Astrocyte (in vitro differentiated cells and primary cell): ENCODE measurements at regions not wholly inside any gene's neighbourhood (a gene's known extent, or its start where the extent isn't known, plus 50 kb on each side); places are given as distances from the start of the nearest gene placed in this dataset.
"Not testable (repeated sequence)": the region's sequence is repeated elsewhere in the genome, so short reads cannot be mapped to it uniquely, and the experiment has no call there.

Experiments
- DNase-seq: peaks from one replicate; pipeline ENCODE4 v3.0.0-alpha.2; 2010; ENCODE audit warnings: low read depth
- FAIRE-seq: peaks from 2 replicates; lab custom pipeline; 2011; peaks lifted over from hg19 to GRCh38; lab: Jason Lieb, UNC
- H2AFZ ChIP-seq: 2 replicates; pipeline ENCODE4 v1.6.0; 2012; ENCODE audit warnings: low read depth, low read length, inconsistent platforms
- H3K27ac ChIP-seq: 2 replicates; pipeline ENCODE4 v1.5.1; 2011; ENCODE audit warnings: low read depth, low read length, inconsistent platforms
- H3K27me3 ChIP-seq: 2 replicates; pipeline ENCODE4 v1.6.0; 2011; ENCODE audit warnings: low read length, inconsistent platforms; ENCODE audit not compliant: insufficient read depth
- H3K36me3 ChIP-seq: 2 replicates; pipeline ENCODE4 v1.5.1; 2011; ENCODE audit warnings: low read length, inconsistent platforms; ENCODE audit not compliant: insufficient read depth
- H3K4me1 ChIP-seq: 2 replicates; pipeline ENCODE4 v1.5.1; 2011; ENCODE audit warnings: low read length, inconsistent platforms; ENCODE audit not compliant: insufficient read depth
- H3K4me2 ChIP-seq: 2 replicates; pipeline ENCODE4 v1.6.0; 2012; ENCODE audit warnings: low read length, inconsistent platforms
- H3K4me3 ChIP-seq: 2 replicates; pipeline ENCODE4 v1.5.1; 2011; ENCODE audit warnings: low read depth, mild to moderate bottlenecking, low read length, inconsistent platforms; ENCODE audit not compliant: insufficient read depth
- H3K79me2 ChIP-seq: 2 replicates; pipeline ENCODE4 v1.6.0; 2012; ENCODE audit warnings: mild to moderate bottlenecking, low read length, inconsistent platforms; ENCODE audit not compliant: insufficient read depth
- H3K9ac ChIP-seq: 2 replicates; pipeline ENCODE4 v1.6.0; 2012; ENCODE audit warnings: mild to moderate bottlenecking, low read length, inconsistent platforms
- H3K9me3 ChIP-seq: 2 replicates; pipeline ENCODE4 v1.5.1; 2012; ENCODE audit warnings: low read depth, mild to moderate bottlenecking, low read length, inconsistent platforms; ENCODE audit not compliant: insufficient read depth
- H4K20me1 ChIP-seq: 2 replicates; pipeline ENCODE4 v1.6.0; 2012; ENCODE audit warnings: low read length, inconsistent platforms; ENCODE audit not compliant: insufficient read depth
- H3K27ac Mint-ChIP-seq: one replicate; pipeline ENCODE4 v1.8.0; 2021; ENCODE audit warnings: mild to moderate bottlenecking, mixed read lengths; ENCODE audit not compliant: unreplicated experiment
- H3K27me3 Mint-ChIP-seq: one replicate; pipeline ENCODE4 v1.8.0; 2021; ENCODE audit warnings: low read depth, mixed read lengths; ENCODE audit not compliant: unreplicated experiment
- H3K36me3 Mint-ChIP-seq: one replicate; pipeline ENCODE4 v1.8.0; 2021; ENCODE audit warnings: low read depth, mixed read lengths; ENCODE audit not compliant: unreplicated experiment
- H3K4me1 Mint-ChIP-seq: one replicate; pipeline ENCODE4 v1.8.0; 2021; ENCODE audit warnings: low read depth, mixed read lengths; ENCODE audit not compliant: unreplicated experiment
- H3K4me3 Mint-ChIP-seq: one replicate; pipeline ENCODE4 v1.8.0; 2021; ENCODE audit warnings: mild to moderate bottlenecking, moderate library complexity, mixed read lengths; ENCODE audit not compliant: unreplicated experiment
- H3K9me3 Mint-ChIP-seq: one replicate; pipeline ENCODE4 v1.8.0; 2021; ENCODE audit warnings: mild to moderate bottlenecking, mixed read lengths; ENCODE audit not compliant: unreplicated experiment
- CTCF ChIP-seq: IDR thresholded peaks from 2 replicates; pipeline ENCODE4 v1.5.1; 2011; ENCODE audit warnings: low read depth, mild to moderate bottlenecking, inconsistent platforms, low read length, moderate library complexity; ENCODE audit not compliant: insufficient read depth
- EZH2 ChIP-seq: IDR thresholded peaks from 2 replicates; pipeline ENCODE4 v1.6.1; 2012; ENCODE audit warnings: mild to moderate bottlenecking, low read length, inconsistent platforms; ENCODE audit not compliant: insufficient read depth

- no peak for TF ChIP-seq CTCF
- no peak for TF ChIP-seq EZH2
- Histone ChIP-seq H3K4me2 (no peak overlapping the region), H4K20me1 (no peaks in the 10 kb centered on the region), H3K27me3 (no peaks in the 10 kb centered on the region), H3K9ac (no peak overlapping the region), H2AFZ (no peak overlapping the region), H3K36me3 (no peaks in the 10 kb centered on the region), H3K27ac (no peak overlapping the region), H3K79me2 (no peaks in the 10 kb centered on the region), H3K4me1 (no peaks in the 10 kb centered on the region), H3K9me3 (no peaks in the 10 kb centered on the region), H3K4me3 (no peak overlapping the region)
- FAIRE-seq (no peak), DNase-seq (no peak)
- no peak overlapping the region for H3K4me3 Mint-ChIP-seq
- no peaks in the 10 kb centered on the region for H3K9me3 Mint-ChIP-seq
- H3K36me3 Mint-ChIP-seq = no peaks in the 10 kb centered on the region
- no peak overlapping the region for H3K27ac Mint-ChIP-seq
- H3K4me1 Mint-ChIP-seq = no peaks in the 10 kb centered on the region
- H3K27me3 Mint-ChIP-seq = no peaks in the 10 kb centered on the region
Measured at GRCh38 chr5:122693963-122694362, 80.9 kb upstream of the SNX2 start.

- no peaks in the 10 kb centered on the region for H4K20me1 ChIP-seq
- H3K9ac ChIP-seq = no peak overlapping the region
- H3K9me3 ChIP-seq = no peaks in the 10 kb centered on the region
- no peaks in the 10 kb centered on the region for H3K36me3 Mint-ChIP-seq
- H2AFZ ChIP-seq = no peak overlapping the region
- TF ChIP-seq EZH2 (no peak), CTCF (no peak)
- no peaks in the 10 kb centered on the region for H3K79me2 ChIP-seq
- H3K4me1 ChIP-seq = no peaks in the 10 kb centered on the region
- H3K36me3 ChIP-seq = no peaks in the 10 kb centered on the region
- DNase-seq (peak; percentile 2), FAIRE-seq (no peak)
- no peaks in the 10 kb centered on the region for H3K9me3 Mint-ChIP-seq
- H3K27ac Mint-ChIP-seq = no peak overlapping the region
- H3K4me2 ChIP-seq = no peak overlapping the region
- H3K4me3 ChIP-seq = no peak overlapping the region
- no peak overlapping the region for H3K27ac ChIP-seq
- no peak overlapping the region for H3K4me3 Mint-ChIP-seq
- H3K4me1 Mint-ChIP-seq = no peaks in the 10 kb centered on the region
- H3K27me3 ChIP-seq = no peaks in the 10 kb centered on the region
- H3K27me3 Mint-ChIP-seq = no peaks in the 10 kb centered on the region
Measured at GRCh38 chr5:122694884-122695283, 80.0 kb upstream of the SNX2 start.

GRCh38 chr5:122696735-122697134, 78.1 kb upstream of the SNX2 start:
- H3K4me1 ChIP-seq = not testable (repeated sequence)

More at GRCh38 chr5:122696735-122697134, 78.1 kb upstream of the SNX2 start:
- not testable (repeated sequence) for H3K9ac ChIP-seq, H3K9me3 ChIP-seq, FAIRE-seq, H3K36me3 ChIP-seq, H3K4me3 ChIP-seq, DNase-seq, H3K9me3 Mint-ChIP-seq, H3K4me2 ChIP-seq, H3K27me3 ChIP-seq, H4K20me1 ChIP-seq, H2AFZ ChIP-seq, H3K79me2 ChIP-seq, H3K27ac Mint-ChIP-seq, H3K4me3 Mint-ChIP-seq, H3K27ac ChIP-seq, H3K27me3 Mint-ChIP-seq, H3K4me1 Mint-ChIP-seq, H3K36me3 Mint-ChIP-seq
